Omental fat pad (tissue), 3 donors: ENCODE measurements at regions not wholly inside any gene's neighbourhood (a gene's known extent, or its start where the extent isn't known, plus 50 kb on each side); places are given as distances from the start of the nearest gene placed in this dataset.

Experiments used
- ATAC-seq: fragments of 150-250 bp; one replicate; pipeline ENCODE4 v1.9.1; 2016; ENCODE audit warnings: mild to moderate bottlenecking, moderate library complexity; ENCODE audit not compliant: low FRiP score
- DNase-seq: peaks from one replicate; pipeline ENCODE4 v3.0.0-alpha.2; 2019; ENCODE audit warnings: low spot score
- CTCF ChIP-seq, 3 donors: fragments of 450-650 bp; IDR thresholded peaks; one replicate each; pipeline ENCODE4 v1.5.1; 2016 to 2017; ENCODE audit warnings: antibody characterized with exemption in 3 of 3, mild to moderate bottlenecking in 3 of 3, moderate library complexity in 2 of 3

DNA sequence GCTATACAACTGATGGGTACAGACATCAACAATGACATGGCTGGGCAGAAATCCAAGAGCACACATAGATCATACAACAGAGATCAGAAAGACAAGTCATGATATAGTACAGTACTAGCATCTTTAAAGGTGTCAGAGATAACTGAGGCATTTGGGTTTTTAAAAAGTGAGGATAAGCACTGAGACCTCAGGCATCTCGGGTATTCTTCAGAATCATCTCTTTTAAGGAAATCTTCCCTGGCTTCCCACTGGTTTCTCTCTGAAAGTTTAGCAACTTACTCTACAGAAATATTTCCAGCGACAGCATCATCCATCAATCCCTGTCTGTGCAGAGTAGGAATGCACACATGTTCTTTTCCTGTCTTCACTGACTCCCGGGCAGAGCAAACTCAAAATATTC is 93.2 kb upstream of the PARP11 start:
- no peak for ATAC-seq
- no peak for DNase-seq

DNA sequence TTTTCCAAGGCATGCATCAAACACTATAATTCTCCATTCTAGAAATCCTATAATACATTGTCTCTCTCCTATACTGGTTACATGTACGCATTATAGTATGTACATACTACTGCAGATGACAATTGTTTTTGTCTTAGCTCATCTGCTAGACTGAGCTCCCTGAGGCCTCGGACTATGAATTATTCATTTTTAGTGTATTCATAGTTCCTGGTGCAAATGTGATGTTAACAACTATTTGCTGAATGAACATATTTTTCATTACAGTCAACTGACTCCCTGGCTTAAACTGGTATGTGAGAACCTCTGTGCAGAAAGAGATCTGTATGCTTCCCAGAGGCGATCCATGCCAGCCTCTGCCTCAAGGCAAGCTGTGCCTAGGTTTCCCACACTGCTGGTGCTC is 91.8 kb upstream of the PARP11 start:
- ATAC-seq (no peak), DNase-seq (no peak)
- TF ChIP-seq CTCF (IDR thresholded peaks at IDR 0.05), result no peak

More for the DNA sequence above, 93.2 kb upstream of the PARP11 start:
- TF ChIP-seq CTCF (IDR thresholded peaks at IDR 0.05), result no peak

GRCh38 chr12:3964439-3964838 is 91.2 kb upstream of the PARP11 start:
- no peak for ATAC-seq
- DNase-seq, result no peak
- no peak for TF ChIP-seq CTCF (IDR thresholded peaks at IDR 0.05)

- DNase-seq (no peak), ATAC-seq (no peak)
- TF ChIP-seq CTCF (IDR thresholded peaks at IDR 0.05), result no peak
These were observed 89.7 kb upstream of the PARP11 start for GRCh38 chr12:3962631-3963483.

- ATAC-seq, result no peak
- DNase-seq, result no peak
- no peak for TF ChIP-seq CTCF (IDR thresholded peaks at IDR 0.05)
These were observed 88.4 kb upstream of the PARP11 start for GRCh38 chr12:3961591-3961990.

GRCh38 chr12:3959799-3960560 is 86.8 kb upstream of the PARP11 start:
- no peak for TF ChIP-seq CTCF (IDR thresholded peaks at IDR 0.05)
- no peak for DNase-seq
- no peak for ATAC-seq
